HL-60 (cell line): ENCODE measurements at regions not wholly inside any gene's neighbourhood (a gene's known extent, or its start where the extent isn't known, plus 50 kb on each side); places are given as distances from the start of the nearest gene placed in this dataset.

ENCODE experiments used
- CTCF ChIP-seq: IDR thresholded peaks from one replicate; pipeline ENCODE4 v1.5.1; 2011; ENCODE audit warnings: low read length, control low read depth, inconsistent platforms; ENCODE audit not compliant: insufficient read depth
- GABPA ChIP-seq: IDR thresholded peaks from 2 replicates; pipeline ENCODE4 v1.6.1; 2012; ENCODE audit warnings: low read depth
- POLR2AphosphoS5 ChIP-seq: IDR thresholded peaks from 2 replicates; pipeline ENCODE4 v1.6.1; 2012; ENCODE audit warnings: low read depth
- REST ChIP-seq: IDR thresholded peaks from 2 replicates; pipeline ENCODE4 v1.6.1; 2012; ENCODE audit warnings: low read depth; ENCODE audit not compliant: insufficient replicate concordance

- TF ChIP-seq POLR2AphosphoS5 (no peak), CTCF (no peak), GABPA (no peak), REST (no peak)
Observed at GRCh38 chr13:37345391-37345790, 239.9 kb upstream of the CSNK1A1L start.
